AG09309 (cell line): ENCODE measurements at regions not wholly inside any gene's neighbourhood (a gene's known extent, or its start where the extent isn't known, plus 50 kb on each side); places are given as distances from the start of the nearest gene placed in this dataset.

Experiments used
- DNase-seq: peaks from one replicate; pipeline ENCODE4 v3.0.0-alpha.2; 2010; ENCODE audit warnings: low read depth
- H3K4me3 ChIP-seq: 2 replicates; pipeline ENCODE4 v1.5.1; 2011; ENCODE audit warnings: mild to moderate bottlenecking, low read depth, low read length, moderate library complexity; ENCODE audit not compliant: control insufficient read depth
- TF ChIP-seq, protein P1 (sequence below): IDR thresholded peaks from 2 replicates; pipeline ENCODE4 v1.5.1; 2011; ENCODE audit warnings: mild to moderate bottlenecking, low read depth, low read length, inconsistent platforms; ENCODE audit not compliant: insufficient read depth, control insufficient read depth; ENCODE audit errors: missing control alignments

DNA sequence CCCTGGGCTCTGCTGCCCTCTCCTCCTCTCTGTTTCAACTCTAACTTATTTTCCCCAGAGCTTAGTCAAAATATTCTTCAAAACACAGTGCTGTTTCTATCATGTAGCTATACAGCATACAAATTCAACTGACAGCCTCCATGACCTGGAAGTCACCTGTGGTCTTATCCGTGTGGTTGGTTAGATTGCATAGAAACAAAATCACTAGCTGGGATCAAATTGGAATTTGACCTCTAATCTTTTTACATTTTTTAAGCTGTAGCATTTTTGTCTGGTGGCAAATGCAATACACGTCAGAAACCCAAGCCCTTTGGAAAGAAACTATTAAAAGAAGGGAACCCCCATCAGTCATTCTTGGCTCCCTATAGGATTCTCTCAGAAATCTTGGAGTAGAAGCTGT, 57.3 kb downstream of the ABCC12 start:
- TF ChIP-seq, protein P1, sequence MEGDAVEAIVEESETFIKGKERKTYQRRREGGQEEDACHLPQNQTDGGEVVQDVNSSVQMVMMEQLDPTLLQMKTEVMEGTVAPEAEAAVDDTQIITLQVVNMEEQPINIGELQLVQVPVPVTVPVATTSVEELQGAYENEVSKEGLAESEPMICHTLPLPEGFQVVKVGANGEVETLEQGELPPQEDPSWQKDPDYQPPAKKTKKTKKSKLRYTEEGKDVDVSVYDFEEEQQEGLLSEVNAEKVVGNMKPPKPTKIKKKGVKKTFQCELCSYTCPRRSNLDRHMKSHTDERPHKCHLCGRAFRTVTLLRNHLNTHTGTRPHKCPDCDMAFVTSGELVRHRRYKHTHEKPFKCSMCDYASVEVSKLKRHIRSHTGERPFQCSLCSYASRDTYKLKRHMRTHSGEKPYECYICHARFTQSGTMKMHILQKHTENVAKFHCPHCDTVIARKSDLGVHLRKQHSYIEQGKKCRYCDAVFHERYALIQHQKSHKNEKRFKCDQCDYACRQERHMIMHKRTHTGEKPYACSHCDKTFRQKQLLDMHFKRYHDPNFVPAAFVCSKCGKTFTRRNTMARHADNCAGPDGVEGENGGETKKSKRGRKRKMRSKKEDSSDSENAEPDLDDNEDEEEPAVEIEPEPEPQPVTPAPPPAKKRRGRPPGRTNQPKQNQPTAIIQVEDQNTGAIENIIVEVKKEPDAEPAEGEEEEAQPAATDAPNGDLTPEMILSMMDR, result no peak
- DNase-seq, result no peak
- H3K4me3 ChIP-seq, result no peak overlapping the region

DNA sequence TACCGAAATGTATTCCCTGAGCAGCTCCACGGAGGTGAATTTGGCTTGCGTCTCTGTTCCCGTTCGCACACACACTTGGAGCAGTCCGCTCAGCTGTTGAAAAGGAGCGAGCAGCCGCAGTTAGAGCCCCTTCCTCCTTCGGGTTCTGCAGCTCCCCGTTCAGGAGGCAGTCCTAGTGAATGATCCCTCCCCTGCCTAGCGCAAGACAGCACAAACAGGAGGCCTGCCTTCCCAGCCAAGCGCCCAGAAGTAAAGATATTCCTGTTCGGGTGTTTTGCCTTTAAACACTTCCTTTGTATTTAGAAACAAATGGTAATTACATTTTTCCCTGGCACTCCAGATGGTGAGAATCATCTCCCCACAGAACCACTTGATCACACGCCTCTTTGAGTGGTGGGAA, 64.7 kb downstream of the ABCC12 start:
- H3K4me3 ChIP-seq, result no peak overlapping the region
- TF ChIP-seq, protein P1, result no peak
- no peak for DNase-seq

DNA sequence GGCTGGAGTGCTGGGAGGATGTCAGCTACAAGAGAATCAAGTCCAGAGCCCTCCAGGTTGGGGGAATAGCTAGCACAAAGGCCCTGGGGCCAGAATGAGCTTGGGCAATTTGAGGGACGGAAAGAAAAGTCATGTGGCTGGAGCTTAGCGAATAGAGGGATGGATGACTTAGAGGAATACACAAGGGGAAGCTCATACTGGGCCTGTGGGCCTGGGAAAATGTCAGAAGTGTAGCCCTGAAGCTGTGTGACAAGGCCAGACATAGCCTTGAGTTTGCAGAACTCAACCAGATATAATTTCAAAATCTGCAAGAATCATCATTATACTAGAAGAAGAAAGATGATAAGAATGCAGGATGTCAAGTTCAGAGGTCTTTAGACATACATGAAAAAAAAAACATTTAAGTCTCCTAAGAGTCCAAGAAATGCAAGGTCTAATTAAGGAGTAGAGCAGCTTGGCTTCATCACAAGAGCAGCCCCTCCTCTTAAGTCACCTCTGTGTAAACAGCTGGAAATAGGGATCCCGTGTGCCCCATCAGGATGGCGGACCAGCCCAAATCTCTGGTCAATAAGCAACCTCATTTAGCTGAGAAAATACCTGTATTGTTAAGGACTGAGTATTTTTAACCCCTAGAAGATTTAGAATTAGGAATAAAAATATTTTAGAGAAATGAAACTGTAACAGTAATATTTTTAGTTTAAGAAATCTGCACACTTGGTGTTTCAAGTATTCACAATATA, 66.6 kb downstream of the ABCC12 start:
- DNase-seq, result no peak
- H3K4me3 ChIP-seq, result no peak overlapping the region
- TF ChIP-seq, protein P1, result no peak

DNA sequence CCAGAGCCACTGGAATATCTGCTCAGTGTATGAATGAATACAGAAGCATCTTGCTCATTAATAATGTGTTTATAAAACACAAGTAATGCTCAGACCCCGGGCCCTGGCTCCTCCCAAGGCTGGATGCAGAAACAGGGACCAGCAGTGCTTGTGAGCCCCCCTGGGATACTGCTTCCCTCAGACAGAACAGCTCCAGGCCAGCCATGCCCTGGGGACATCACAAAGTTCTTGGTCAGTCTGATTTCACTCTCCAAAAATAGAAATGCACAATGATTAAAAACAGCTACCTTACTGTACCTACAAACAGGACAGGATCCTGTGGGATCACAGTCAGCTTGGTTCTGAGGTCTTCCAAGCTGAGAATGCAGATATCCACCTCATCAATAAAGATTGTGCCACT, 68.2 kb downstream of the ABCC12 start:
- H3K4me3 ChIP-seq, result no peak overlapping the region
- TF ChIP-seq, protein P1, result no peak
- no peak for DNase-seq

DNA sequence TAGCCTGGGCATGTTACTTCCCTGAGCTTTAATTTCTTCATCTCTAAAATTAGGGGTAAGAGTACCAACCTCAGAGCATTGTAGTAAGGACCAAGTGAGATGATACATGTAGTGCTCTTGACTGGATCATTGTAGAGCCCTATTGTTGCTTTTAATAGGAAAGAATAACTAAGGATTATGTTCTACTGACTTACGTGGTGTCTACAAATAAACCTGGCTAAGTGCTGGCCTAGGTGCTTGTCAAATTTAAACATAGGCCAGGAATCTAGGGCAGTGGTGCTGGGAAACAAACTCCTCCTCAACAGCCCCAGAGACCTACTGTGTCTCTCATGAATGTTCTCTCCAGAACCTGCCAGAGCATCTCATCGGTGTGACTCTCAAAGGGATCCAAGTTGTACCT, 69.4 kb downstream of the ABCC12 start:
- no peak overlapping the region for H3K4me3 ChIP-seq
- DNase-seq, result no peak
- TF ChIP-seq, protein P1, result no peak

DNA sequence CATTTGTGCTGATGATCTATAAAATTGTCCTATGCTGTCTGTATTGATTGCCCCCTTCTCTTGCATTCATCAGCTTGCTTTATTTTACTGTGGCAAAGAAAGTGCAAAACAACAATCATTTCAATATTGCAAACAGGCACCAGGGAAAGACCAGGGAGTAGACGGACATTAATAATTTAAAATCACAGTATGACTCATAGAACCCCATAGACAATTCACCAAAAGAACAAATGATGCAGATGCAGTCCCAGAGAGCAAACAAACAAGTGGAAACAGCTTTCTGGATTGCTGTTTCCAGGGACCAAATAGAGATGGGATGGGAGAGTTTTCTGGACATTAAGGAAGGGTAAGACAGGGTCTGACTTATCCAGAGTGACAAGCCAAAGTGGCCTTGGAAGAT, 70.1 kb downstream of the ABCC12 start:
- no peak overlapping the region for H3K4me3 ChIP-seq
- TF ChIP-seq, protein P1, result no peak
- DNase-seq, result no peak
